H1 (cell line): ENCODE measurements at regions not wholly inside any gene's neighbourhood (a gene's known extent, or its start where the extent isn't known, plus 50 kb on each side); places are given as distances from the start of the nearest gene placed in this dataset.

ENCODE experiments used
- CTCF ChIA-PET: fragments of 300-600 bp; sonication (Branson Sonifier 250); formaldehyde crosslinking; loops from one replicate; lab custom pipeline; 2021; ENCODE audit not compliant: partially characterized antibody; lab: Charles Lee
- POLR2A ChIA-PET: fragments of 300-600 bp; sonication (Branson Sonifier 250); formaldehyde crosslinking; loops from one replicate; lab custom pipeline; 2021; ENCODE audit warnings: inconsistent platforms; ENCODE audit not compliant: partially characterized antibody; lab: Charles Lee
- DNase-seq, 2 experiments: peaks; one replicate each; pipeline versions ENCODE4 v3.0.0 to v3.0.0-alpha.2; 2010 to 2022; ENCODE audit warnings: low spot score in 2 of 2, low read depth in 1 of 2, mixed read lengths in 1 of 2
- FAIRE-seq: peaks from 2 replicates; lab custom pipeline; 2011; peaks lifted over from hg19 to GRCh38; lab: Jason Lieb, UNC
- H2AFZ ChIP-seq: 2 replicates; pipeline ENCODE4 v1.8.1; 2012; ENCODE audit warnings: low read length, inconsistent platforms
- H2AK5ac ChIP-seq: 2 replicates; pipeline ENCODE4 v1.6.1; 2013; ENCODE audit warnings: low read depth, low read length
- H2BK120ac ChIP-seq: replicated peaks from 2 replicates; pipeline ENCODE3; 2013; ENCODE audit warnings: low read depth, low read length, inconsistent platforms
- H2BK12ac ChIP-seq: 2 replicates; pipeline ENCODE4 v1.6.1; 2013; ENCODE audit warnings: low read depth, low read length
- H2BK15ac ChIP-seq: 2 replicates; pipeline ENCODE4 v1.6.1; 2013; ENCODE audit warnings: low read length
- H2BK20ac ChIP-seq: 2 replicates; pipeline ENCODE4 v1.6.1; 2013; ENCODE audit warnings: low read length
- H2BK5ac ChIP-seq: 2 replicates; pipeline ENCODE4 v1.6.1; 2013; ENCODE audit warnings: low read depth, low read length
- H3K14ac ChIP-seq: 2 replicates; pipeline ENCODE4 v1.6.1; 2013; ENCODE audit warnings: inconsistent platforms; ENCODE audit not compliant: insufficient read length
- H3K18ac ChIP-seq: 2 replicates; pipeline ENCODE4 v1.6.1; 2013; ENCODE audit warnings: low read length; ENCODE audit errors: extremely low read depth
- H3K23ac ChIP-seq: 2 replicates; pipeline ENCODE4 v1.6.1; 2013; ENCODE audit warnings: inconsistent platforms; ENCODE audit not compliant: insufficient read length
- H3K23me2 ChIP-seq: 2 replicates; pipeline ENCODE4 v1.6.1; 2013; ENCODE audit warnings: low read depth, low read length
- H3K27ac ChIP-seq: 2 replicates; pipeline ENCODE4 v1.6.1; 2011; ENCODE audit warnings: low read depth, low read length, inconsistent platforms
- H3K27me3 ChIP-seq, 4 experiments: replicated peaks in 1 of 4; 1 replicate in 1 of 4; 2 replicates in 3 of 4; pipeline versions ENCODE4 v1.6.1 to v1.8.1; 2011 to 2013; ENCODE audit warnings: low read length in 3 of 4, mild to moderate bottlenecking in 3 of 4, inconsistent platforms in 2 of 4, mixed read lengths in 2 of 4, moderate library complexity in 1 of 4; ENCODE audit not compliant: control insufficient read depth in 3 of 4, insufficient read depth in 3 of 4; ENCODE audit errors: extremely low read depth in 1 of 4
- H3K36me3 ChIP-seq, 4 experiments: 2 replicates each; pipeline versions ENCODE4 v1.6.1 to v1.8.1; 2011 to 2013; ENCODE audit warnings: mild to moderate bottlenecking in 4 of 4, low read length in 3 of 4, moderate library complexity in 2 of 4, control low read depth in 1 of 4, inconsistent platforms in 1 of 4; ENCODE audit not compliant: insufficient read depth in 4 of 4, control insufficient read depth in 2 of 4
- H3K4ac ChIP-seq: replicated peaks from 2 replicates; pipeline ENCODE3; 2013; ENCODE audit warnings: low read length, low read depth, mixed read lengths, inconsistent platforms; ENCODE audit not compliant: insufficient read length
- H3K4me1 ChIP-seq, 4 experiments: replicated peaks in 1 of 4; 1 replicate in 1 of 4; 2 replicates in 3 of 4; pipeline versions ENCODE4 v1.6.1 to v1.8.1; 2011 to 2013; ENCODE audit warnings: low read length in 3 of 4, inconsistent platforms in 2 of 4, mixed read lengths in 1 of 4; ENCODE audit not compliant: insufficient read depth in 4 of 4, control insufficient read depth in 3 of 4
- H3K4me2 ChIP-seq, 2 experiments: 2 replicates each; pipeline versions ENCODE4 v1.6.1 to v1.8.1; 2011 to 2013; ENCODE audit warnings: low read depth in 2 of 2, low read length in 2 of 2, control low read depth in 1 of 2, inconsistent platforms in 1 of 2, mild to moderate bottlenecking in 1 of 2; ENCODE audit not compliant: insufficient read depth in 1 of 2
- H3K4me3 ChIP-seq, 4 experiments: fragments of 200-600, 300-600 bp in 1 of 4; sonication (generic), shearing (Covaris generic), sonication (Bioruptor Twin) in 1 of 4; 2 replicates each; pipeline versions ENCODE4 v1.5.1 to v1.8.1; 2011 to 2016; ENCODE audit warnings: low read length in 4 of 4, low read depth in 3 of 4, control low read depth in 2 of 4, inconsistent platforms in 2 of 4, mild to moderate bottlenecking in 2 of 4, mixed read lengths in 1 of 4, moderate library complexity in 1 of 4; ENCODE audit not compliant: insufficient read depth in 2 of 4; ENCODE audit errors: extremely low read depth in 1 of 4
- H3K56ac ChIP-seq: replicated peaks from 2 replicates; pipeline ENCODE3; 2013; ENCODE audit warnings: low read depth, mild to moderate bottlenecking, mixed read lengths, low read length, inconsistent platforms; ENCODE audit not compliant: insufficient read length
- H3K79me1 ChIP-seq: 2 replicates; pipeline ENCODE4 v1.6.1; 2013; ENCODE audit warnings: low read depth, low read length, control low read depth
- H3K79me2 ChIP-seq, 2 experiments: 2 replicates each; pipeline versions ENCODE4 v1.6.1 to v1.8.1; 2012 to 2013; ENCODE audit warnings: low read length in 2 of 2, mild to moderate bottlenecking in 2 of 2, inconsistent platforms in 1 of 2; ENCODE audit not compliant: insufficient read depth in 2 of 2, control insufficient read depth in 1 of 2
- H3K9ac ChIP-seq, 4 experiments: replicated peaks in 1 of 4; 1 replicate in 1 of 4; 2 replicates in 3 of 4; pipeline versions ENCODE4 v1.6.1 to v1.8.1; 2011 to 2013; ENCODE audit warnings: low read depth in 3 of 4, low read length in 3 of 4, control low read depth in 2 of 4, mild to moderate bottlenecking in 2 of 4, moderate library complexity in 2 of 4, inconsistent platforms in 1 of 4; ENCODE audit errors: extremely low read depth in 1 of 4
- H3K9me3 ChIP-seq, 2 experiments: 2 replicates each; pipeline versions ENCODE4 v1.6.1 to v1.8.1; 2012 to 2013; ENCODE audit warnings: mild to moderate bottlenecking in 2 of 2, moderate library complexity in 2 of 2, control low read depth in 1 of 2, inconsistent platforms in 1 of 2, low read depth in 1 of 2, low read length in 1 of 2, mixed read lengths in 1 of 2; ENCODE audit not compliant: insufficient read depth in 2 of 2
- H4K20me1 ChIP-seq, 2 experiments: replicated peaks in 1 of 2; 2 replicates each; pipeline versions ENCODE3 to v1.8.1; 2011 to 2013; ENCODE audit warnings: inconsistent platforms in 2 of 2, low read length in 2 of 2, mild to moderate bottlenecking in 1 of 2; ENCODE audit not compliant: insufficient read depth in 2 of 2, control insufficient read depth in 1 of 2
- H4K5ac ChIP-seq: 2 replicates; pipeline ENCODE4 v1.6.1; 2013; ENCODE audit warnings: low read length, low read depth, mixed read lengths, inconsistent platforms; ENCODE audit not compliant: insufficient read length
- H4K8ac ChIP-seq: 2 replicates; pipeline ENCODE4 v1.8.0; 2013; ENCODE audit warnings: mild to moderate bottlenecking, moderate library complexity, low read length, inconsistent platforms; ENCODE audit not compliant: insufficient read depth; ENCODE audit errors: extremely low read depth
- H4K91ac ChIP-seq: replicated peaks from 2 replicates; pipeline ENCODE3; 2013; ENCODE audit warnings: low read length, mixed read lengths, inconsistent platforms; ENCODE audit not compliant: insufficient read length
- JUND ChIP-seq: IDR thresholded peaks from 2 replicates; pipeline ENCODE4 v1.6.1; 2011; ENCODE audit warnings: mild to moderate bottlenecking, improper control_type of control experiment, low read length
- KDM5A ChIP-seq: fragments of 200-600 bp; IDR thresholded peaks from 2 replicates; pipeline ENCODE4 v1.7.1; 2012; ENCODE audit warnings: mild to moderate bottlenecking, low read length, inconsistent platforms, mixed read lengths
- MAFK ChIP-seq: IDR thresholded peaks from 2 replicates; pipeline ENCODE4 v1.6.1; 2012; ENCODE audit warnings: low read depth, mild to moderate bottlenecking, improper control_type of control experiment, low read length
- ZNF274 ChIP-seq: IDR thresholded peaks from 2 replicates; pipeline ENCODE4 v1.7.0; 2012; ENCODE audit warnings: low read length, borderline replicate concordance; ENCODE audit errors: extremely low read depth
- WGBS, 2 experiments: shearing (Covaris generic) in 1 of 2; methylation state at CpG; one replicate each; pipeline versions ENCODE4 v1.1.6 to v1.1.7; 2013 to 2015; ENCODE audit warnings: low lambda C conversion rate in 2 of 2, mixed read lengths in 2 of 2, inconsistent platforms in 1 of 2, low coverage in 1 of 2, missing lambda C conversion rate in 1 of 2; ENCODE audit not compliant: insufficient replicate concordance in 2 of 2, insufficient coverage in 1 of 2, insufficient read length in 1 of 2; ENCODE audit errors: extremely low coverage in 1 of 2, missing lambda C conversion rate in 1 of 2; 5-methylcytosine and 5-hydroxymethylcytosine counted together

GRCh38 chr4:138903185-138903584, 112.4 kb upstream of the NOCT start:
- no peaks in the 10 kb centered on the region for H3K79me2 ChIP-seq
- WGBS, 2 experiments, result 89% methylated on average over 3 of the region's 3 CpGs; no CpG with 5 or more reads in 1 of the 2 experiments
- H3K27ac ChIP-seq, result no peak overlapping the region
- ChIA-PET CTCF (no interaction called here), POLR2A (no interaction called here)
- no peak overlapping the region for H3K4me2 ChIP-seq
- FAIRE-seq (no peak), DNase-seq (no peak)
- H2BK20ac ChIP-seq, result no peak overlapping the region
- H4K91ac ChIP-seq, result no peak overlapping the region
- H4K8ac ChIP-seq, result no peak overlapping the region
- no peak for TF ChIP-seq ZNF274
- no peak for TF ChIP-seq KDM5A
- no peak for TF ChIP-seq MAFK
- no peak for TF ChIP-seq JUND
- no peak overlapping the region for H3K4ac ChIP-seq
- no peak overlapping the region for H2BK120ac ChIP-seq
- H3K36me3 ChIP-seq, result peaks cover 0 to 3% (median 0%) of the 10 kb centered on the region in 4 experiments; a peak in 1 of 8 replicates
- H3K4me3 ChIP-seq, result no peak overlapping the region
- no peak overlapping the region for H3K9ac ChIP-seq
- no peak overlapping the region for H2AK5ac ChIP-seq
- no peak overlapping the region for H4K5ac ChIP-seq
- no peak overlapping the region for H3K14ac ChIP-seq
- no peak overlapping the region for H3K18ac ChIP-seq
- no peaks in the 10 kb centered on the region for H3K79me1 ChIP-seq
- no peak overlapping the region for H2BK12ac ChIP-seq
- H3K4me1 ChIP-seq, result no peaks in the 10 kb centered on the region
- no peak overlapping the region for H3K56ac ChIP-seq
- no peaks in the 10 kb centered on the region; the same call in 1 of the 2 replicates for H3K23me2 ChIP-seq
- H2BK15ac ChIP-seq, result no peak overlapping the region
- H4K20me1 ChIP-seq, result no peaks in the 10 kb centered on the region
- H2BK5ac ChIP-seq, result no peak overlapping the region
- peaks cover 5 to 6% of the 10 kb centered on the region in 2 experiments; a peak in 3 of 4 replicates for H3K9me3 ChIP-seq
- no peak overlapping the region for H2AFZ ChIP-seq
- H3K27me3 ChIP-seq, result no peaks in the 10 kb centered on the region
- H3K23ac ChIP-seq, result no peak overlapping the region
